Neural cell (in vitro differentiated cells): ENCODE measurements at regions not wholly inside any gene's neighbourhood (a gene's known extent, or its start where the extent isn't known, plus 50 kb on each side); places are given as distances from the start of the nearest gene placed in this dataset.

Experiments used
- CTCF ChIP-seq: fragments of 450-650 bp; IDR thresholded peaks from 2 replicates; pipeline ENCODE4 v1.5.1; 2014; ENCODE audit warnings: antibody characterized with exemption, mild to moderate bottlenecking, moderate library complexity; ENCODE audit not compliant: poor library complexity, severe bottlenecking
- EP300 ChIP-seq: fragments of 450-650 bp; conservative IDR thresholded peaks from 2 replicates; pipeline ENCODE4 v1.6.1; 2014; ENCODE audit warnings: antibody characterized with exemption, mild to moderate bottlenecking, moderate library complexity; ENCODE audit not compliant: poor library complexity, severe bottlenecking
- POLR2AphosphoS5 ChIP-seq: IDR thresholded peaks from 2 replicates; pipeline ENCODE4 v1.6.1; 2012
- REST ChIP-seq: IDR thresholded peaks from 2 replicates; pipeline ENCODE4 v1.6.1; 2012; ENCODE audit warnings: borderline replicate concordance
- SMC3 ChIP-seq: fragments of 450-650 bp; conservative IDR thresholded peaks from 2 replicates; pipeline ENCODE4 v1.6.1; 2014; ENCODE audit warnings: antibody characterized with exemption, mild to moderate bottlenecking, moderate library complexity; ENCODE audit not compliant: poor library complexity

GRCh38 chr1:218078916-218079315 is 206.2 kb upstream of the RRP15 start:
- TF ChIP-seq SMC3 (no peak), CTCF (no peak), EP300 (no peak), POLR2AphosphoS5 (no peak), REST (no peak)
